ENCODE measurements at regions not wholly inside any gene's neighbourhood (a gene's known extent, or its start where the extent isn't known, plus 50 kb on each side); places are given as distances from the start of the nearest gene placed in this dataset.
A peak's percentile ranks its signal among the peaks of the same experiment; 100 is the strongest.
"Not testable (repeated sequence)": the region's sequence is repeated elsewhere in the genome, so short reads cannot be mapped to it uniquely, and the experiment has no call there.

DNA sequence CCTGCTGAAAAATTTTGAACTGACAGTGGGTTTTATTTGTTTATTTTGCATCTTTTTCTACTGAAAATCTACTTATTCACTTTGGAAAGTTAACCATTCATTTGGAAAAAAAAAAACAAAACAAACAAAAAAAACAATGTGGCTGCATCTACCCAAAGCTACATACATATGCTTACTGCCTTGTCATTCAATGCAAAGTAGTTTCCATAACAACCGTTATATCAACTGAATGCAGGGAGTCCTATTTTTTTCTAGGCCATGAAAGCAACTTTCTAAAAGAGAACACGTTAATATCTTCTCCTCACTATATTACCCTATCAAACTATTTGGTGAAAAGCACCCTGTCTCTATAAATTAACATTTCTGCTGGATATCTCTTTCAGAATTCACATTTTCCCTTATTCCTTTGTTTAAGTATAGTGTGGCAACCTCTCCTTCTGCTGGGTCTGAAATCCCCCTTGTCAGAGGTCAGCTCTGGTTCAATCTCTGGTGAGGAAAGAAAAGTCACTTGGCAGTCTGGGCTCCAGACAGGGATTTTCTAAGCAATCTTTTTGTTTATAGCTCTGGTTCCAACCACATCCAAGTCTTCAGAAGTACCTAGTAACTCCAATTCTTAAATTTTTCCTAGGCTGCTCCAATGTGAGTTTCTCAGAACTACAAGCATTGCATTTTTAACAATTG lies 528.4 kb upstream of the TOM1L1 start:
- DNase-seq: no peak

GRCh38 chr17:54373970-54374369 lies 526.7 kb upstream of the TOM1L1 start:
- DNase-seq: no peak

GRCh38 chr17:54376409-54376808 lies 524.2 kb upstream of the TOM1L1 start:
- DNase-seq: not testable (repeated sequence)

DNA sequence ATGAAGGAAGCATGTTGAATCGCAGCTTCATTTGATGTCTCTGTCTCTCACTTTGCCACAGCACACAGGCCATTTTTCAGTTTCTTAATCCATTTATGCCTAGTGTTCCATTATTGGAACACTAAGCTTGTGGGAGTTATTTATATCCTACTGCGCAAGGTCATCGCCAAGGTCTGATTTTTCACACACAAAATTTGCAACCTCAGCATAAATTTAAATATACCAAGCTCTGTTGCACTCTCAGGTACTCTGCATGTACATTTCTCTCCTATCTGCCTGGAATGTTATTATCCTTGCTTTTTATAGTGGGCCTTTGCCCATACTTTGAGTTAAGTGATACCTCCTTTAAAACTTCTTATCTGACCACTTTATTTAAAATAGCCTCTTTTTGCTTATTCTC lies 519.2 kb upstream of the TOM1L1 start:
- DNase-seq: no peak

DNA sequence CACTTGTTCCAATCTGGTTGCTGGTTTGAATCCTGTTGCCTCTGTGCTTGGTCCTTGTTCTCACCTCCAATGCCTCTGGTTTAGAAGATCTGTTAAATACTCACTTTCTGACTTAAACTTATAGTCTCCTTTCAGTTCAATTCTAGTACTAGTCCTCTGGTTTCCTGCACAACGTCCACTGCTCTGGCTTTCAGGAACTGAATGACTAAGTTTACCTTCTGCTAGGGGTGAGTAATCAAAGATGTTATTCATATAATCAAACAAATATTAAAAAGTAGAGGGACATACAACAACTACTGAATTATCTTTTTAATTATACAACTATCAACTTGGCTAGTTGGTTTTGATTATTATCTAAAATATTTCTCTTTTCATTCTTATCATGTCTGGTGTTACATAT lies 496.4 kb upstream of the TOM1L1 start:
- no peak for DNase-seq

DNA sequence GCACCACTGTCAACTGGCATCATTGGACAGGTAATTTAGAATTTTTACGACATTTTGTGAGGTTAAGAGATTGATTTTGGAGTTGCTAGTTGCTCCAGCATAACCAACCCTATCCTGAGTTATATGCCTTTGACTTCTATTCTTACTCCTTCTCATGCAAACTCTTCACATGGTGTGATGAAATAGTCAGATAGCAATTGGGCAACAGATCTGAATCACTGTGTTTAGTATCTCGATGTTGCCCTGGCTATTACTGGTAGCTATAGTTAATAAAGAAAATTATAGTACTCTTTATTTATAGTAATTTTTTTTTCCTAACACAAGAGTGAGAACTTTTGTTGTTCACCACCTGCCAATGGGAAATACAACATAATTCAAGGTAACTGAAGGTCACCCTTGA lies 494.8 kb upstream of the TOM1L1 start:
- DNase-seq: no peak

- no peak for DNase-seq
Measured at GRCh38 chr17:54408731-54409130, 491.9 kb upstream of the TOM1L1 start.

- DNase-seq: no peak
Measured at GRCh38 chr17:54418467-54418866, 482.2 kb upstream of the TOM1L1 start.

DNA sequence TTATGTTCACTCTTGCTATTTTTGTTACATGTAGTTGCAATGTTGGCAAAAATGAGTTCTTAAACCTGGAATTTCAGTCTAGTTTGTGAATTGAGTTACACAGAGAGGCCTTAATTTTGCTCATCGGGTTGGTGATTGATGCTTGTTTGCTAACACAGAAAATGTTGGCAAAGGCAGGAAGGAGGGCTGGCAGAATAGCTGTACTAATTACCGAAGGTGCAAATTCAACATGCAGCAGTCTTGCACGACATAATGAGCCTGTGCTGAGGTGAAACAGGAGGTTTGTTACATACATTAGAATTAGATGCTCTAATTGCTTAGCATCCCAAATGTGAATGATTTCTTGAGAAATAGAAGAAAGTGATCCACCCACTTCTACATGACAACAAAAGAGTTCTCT lies 475.0 kb upstream of the TOM1L1 start:
- DNase-seq: no peak

GRCh38 chr17:54426296-54426886 lies 474.3 kb upstream of the TOM1L1 start:
- peak; percentile 1 for DNase-seq

DNA sequence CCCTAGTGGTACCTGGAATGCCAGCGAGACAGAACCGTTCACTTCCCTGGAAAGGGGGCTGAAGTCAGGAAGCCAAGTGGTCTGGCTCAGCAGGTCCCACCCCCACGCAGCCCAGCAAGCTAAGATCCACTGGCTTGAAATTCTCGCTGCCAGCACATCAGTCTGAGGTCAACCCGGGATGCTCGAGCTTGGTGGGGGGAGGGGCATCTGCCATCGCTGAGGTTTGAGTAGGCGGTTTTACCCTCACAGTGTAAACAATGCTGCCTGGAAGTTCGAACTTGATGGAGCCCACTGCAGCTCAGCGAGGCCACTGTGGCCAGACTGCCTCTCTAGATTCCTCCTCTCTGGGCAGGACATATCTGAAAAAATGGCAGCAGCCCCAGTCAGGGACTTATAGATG lies 464.7 kb upstream of the TOM1L1 start:
- no peak for DNase-seq

DNA sequence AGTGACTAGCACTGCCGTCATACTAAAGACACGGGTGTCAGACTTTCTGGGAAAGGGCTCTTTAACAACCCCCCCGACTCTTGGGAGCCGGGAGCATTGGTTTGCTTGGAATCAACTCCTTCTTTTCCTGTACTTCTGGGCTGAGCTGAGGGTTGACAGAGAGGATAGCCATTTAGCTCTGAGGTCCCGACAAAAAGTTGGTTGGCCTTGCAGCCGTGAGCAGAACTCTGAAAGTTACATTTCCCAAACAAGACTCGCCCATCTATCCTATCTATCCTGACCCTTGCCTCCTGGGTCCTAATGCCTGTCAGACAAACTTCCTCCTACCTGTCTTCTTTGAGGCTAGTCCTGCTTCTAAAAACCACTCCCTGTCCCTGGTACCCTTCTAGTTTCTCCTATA lies 460.8 kb upstream of the TOM1L1 start:
- DNase-seq: no peak

DNA sequence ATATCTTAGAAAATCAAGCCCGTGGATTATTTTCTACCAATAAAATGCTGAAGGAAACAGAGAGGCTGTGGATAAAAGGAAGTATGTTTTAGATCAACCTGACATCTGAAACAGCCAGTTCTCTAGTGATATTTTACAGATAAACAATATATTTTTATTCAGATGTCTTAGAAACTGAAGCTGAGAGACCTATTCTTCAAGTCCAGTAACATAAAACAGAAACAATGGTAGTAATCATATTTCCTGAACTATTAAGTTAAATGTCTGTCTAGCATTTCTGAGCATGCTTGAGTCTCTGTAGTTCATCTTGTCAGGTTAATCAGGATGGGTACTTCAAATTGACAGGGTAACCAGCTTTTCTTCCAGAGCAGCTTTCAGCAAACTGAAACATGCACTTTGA lies 449.6 kb upstream of the TOM1L1 start:
- DNase-seq: no peak

GRCh38 chr17:54452666-54453348 lies 447.8 kb upstream of the TOM1L1 start:
- no peak for DNase-seq

GRCh38 chr17:54455251-54455868 lies 445.3 kb upstream of the TOM1L1 start:
- no peak for DNase-seq

DNA sequence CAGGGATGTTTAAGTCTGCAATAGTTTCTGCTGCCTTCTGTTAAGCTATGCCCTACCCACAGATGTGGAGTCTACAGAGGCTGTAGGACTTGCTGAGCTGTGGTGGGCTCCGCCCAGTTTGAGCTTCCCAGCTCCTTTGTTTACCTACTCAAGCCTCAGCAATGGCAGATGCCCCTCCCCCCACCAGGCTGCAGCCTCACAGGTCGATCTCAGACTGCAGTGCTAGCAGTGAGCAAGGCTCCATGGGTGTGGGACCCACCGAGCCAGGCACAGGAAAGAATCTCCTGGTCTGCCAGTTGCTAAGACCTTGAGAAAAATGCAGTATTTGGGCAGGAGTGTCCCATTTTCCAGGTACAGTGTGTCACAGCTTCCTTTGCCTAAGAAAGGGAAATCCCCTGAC lies 435.2 kb upstream of the TOM1L1 start:
- DNase-seq: not testable (repeated sequence)

DNA sequence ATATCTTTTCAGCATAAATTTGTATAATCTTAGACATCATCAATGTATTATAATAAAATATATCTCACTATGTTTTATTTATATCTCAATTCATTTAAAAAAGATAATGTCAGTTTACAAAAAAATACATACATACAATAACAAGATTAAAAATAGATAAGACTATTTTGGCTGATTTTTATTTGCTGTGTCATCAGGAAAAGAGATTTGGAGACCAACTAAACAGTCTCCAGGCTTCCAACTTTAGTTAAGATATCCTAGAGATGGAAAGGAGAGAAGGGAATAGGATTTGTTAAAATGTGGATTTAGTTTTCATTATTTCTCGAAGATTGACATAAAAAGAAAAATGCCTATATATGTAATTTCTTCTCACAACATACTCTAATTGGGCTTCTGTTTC lies 433.8 kb upstream of the TOM1L1 start:
- no peak for DNase-seq

- DNase-seq: no peak
Measured at GRCh38 chr17:54482843-54483242, 417.8 kb upstream of the TOM1L1 start.

DNA sequence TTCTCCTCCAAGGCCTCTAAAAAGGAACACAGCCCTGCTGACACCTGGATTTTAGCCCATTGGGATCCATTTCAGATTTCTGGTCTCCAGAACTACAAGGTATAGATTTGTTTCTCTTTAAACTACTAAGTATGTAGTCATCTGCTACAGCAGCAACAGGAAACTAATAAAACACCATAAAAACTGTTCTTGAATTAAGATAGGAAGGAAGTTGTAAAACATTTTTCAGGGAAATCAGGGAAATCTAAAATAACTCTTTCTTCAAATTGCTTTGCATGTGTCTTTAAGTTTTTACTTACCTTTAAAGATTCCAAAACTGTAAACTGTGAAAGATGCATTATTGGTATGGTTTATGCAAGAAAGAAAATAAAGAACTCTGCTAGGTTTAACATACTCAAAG lies 407.0 kb upstream of the TOM1L1 start:
- DNase-seq: no peak

DNA sequence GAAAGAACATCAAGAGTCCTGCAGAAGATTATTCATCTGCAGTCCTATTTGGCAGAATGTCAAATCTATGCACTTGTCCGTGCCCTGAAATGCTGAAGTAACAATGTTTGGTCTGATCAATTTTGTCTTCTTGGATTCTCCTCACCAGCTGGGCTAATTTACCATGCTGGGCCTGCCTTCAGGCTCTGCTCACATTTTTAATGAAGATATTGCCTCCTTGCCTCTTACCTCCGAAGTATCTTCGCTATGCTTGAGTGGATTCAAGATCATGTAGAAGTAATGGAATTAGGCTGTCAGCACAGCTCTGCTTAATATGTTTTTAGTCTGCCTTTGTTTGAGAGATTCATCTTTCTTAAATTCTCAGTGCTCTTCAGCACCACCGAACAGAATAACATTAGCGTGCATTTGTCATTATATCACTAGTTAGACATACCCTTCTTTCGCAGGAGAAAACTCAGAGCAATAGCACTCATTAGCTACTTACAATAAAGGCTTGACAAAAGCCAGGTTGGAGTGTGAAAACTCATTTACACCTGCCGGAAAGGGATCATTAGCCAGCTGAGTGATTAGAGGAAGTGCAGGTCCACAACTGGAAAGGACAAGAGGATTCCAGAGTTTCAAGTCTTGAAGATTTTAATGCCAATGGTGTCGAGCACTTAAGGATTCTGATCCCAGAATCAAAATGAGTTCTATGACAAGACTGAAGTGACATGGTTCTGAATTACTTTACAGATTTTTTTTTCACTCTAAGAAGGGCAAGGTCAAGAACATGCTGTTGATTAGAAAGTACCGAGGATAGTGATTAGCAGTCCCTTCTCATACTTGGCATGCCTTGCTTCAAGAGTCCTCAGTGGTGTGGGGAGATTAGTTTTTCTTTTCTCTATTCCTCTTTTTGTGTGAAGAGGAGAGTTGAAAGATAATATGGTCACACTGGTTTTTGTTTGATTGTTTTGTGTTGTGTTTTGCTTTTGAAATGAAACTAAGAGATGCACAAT lies 405.6 kb upstream of the TOM1L1 start:
- DNase-seq: no peak

- DNase-seq: no peak
Measured at GRCh38 chr17:54505404-54505803, 395.2 kb upstream of the TOM1L1 start.

- no peak for DNase-seq
Measured at GRCh38 chr17:54518706-54519105, 381.9 kb upstream of the TOM1L1 start.

- no peak for DNase-seq
Measured at GRCh38 chr17:54521137-54521536, 379.5 kb upstream of the TOM1L1 start.
